ENCODE measurements at regions not wholly inside any gene's neighbourhood (a gene's known extent, or its start where the extent isn't known, plus 50 kb on each side); places are given as distances from the start of the nearest gene placed in this dataset.

DNA sequence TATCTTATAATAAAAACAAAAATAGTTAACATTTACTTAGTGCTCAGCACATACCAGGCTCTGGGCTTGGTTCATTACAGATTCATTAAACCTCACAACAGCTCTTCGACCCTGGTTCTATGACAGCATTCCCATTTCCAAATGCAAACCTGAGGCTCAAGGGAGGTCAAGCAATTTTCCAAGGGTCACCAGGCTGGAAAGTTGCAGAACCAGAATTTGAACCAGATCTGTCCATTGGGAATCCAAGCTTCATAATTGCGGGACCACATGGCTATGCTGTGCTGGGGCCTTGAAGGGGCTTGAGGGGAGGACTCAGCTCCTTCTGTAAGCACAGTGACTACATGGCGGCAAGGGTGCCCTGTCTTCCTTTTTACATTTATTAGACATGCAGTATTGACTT is 197.3 kb upstream of the LNX1 start:
- BruUV-seq (replicated peaks), result no TSS peak
- in situ Hi-C loops (cut with HindIII; ENCODE audit: low pct_unique_long_range_greater_than_20kb, low sequenced_read_pairs) (no loop called here), intact Hi-C loops (cut with micrococcal nuclease; ENCODE audit: unreplicated experiment) (no loop called here)
- Histone ChIP-seq H3K27me3 (ENCODE audit: control insufficient read depth, insufficient read depth, low read length) (no peaks in the 10 kb centered on the region), H3K4me3 (ENCODE audit: low read depth in 2 of 2, low read length in 2 of 2) (no peak overlapping the region), H3K27ac (ENCODE audit: low read length) (no peak overlapping the region), H3K4me1 (ENCODE audit: control insufficient read depth, insufficient read depth, low read length) (no peaks in the 10 kb centered on the region), H3K9me3 (ENCODE audit: control insufficient read depth, insufficient read depth, low read depth, low read length) (no peaks in the 10 kb centered on the region), H3K36me3 (ENCODE audit: control insufficient read depth, insufficient read depth, low read length) (no peaks in the 10 kb centered on the region)
- CTCF ChIA-PET, result no interaction called here
- DNase-seq (ENCODE audit: low read depth, low spot score) (no peak), ATAC-seq (no peak)
- TF ChIP-seq SIN3A (IDR thresholded peaks at IDR 0.05; ENCODE audit: borderline replicate concordance, insufficient read depth, low read depth, low read length) (no peak), POLR2AphosphoS5 (IDR thresholded peaks at IDR 0.05; ENCODE audit: low read depth, low read length) (no peak), REST (IDR thresholded peaks at IDR 0.05; ENCODE audit: insufficient read depth in 1 of 2, low read depth in 2 of 2, low read length in 1 of 2) (no peak), TCF7L2 (IDR thresholded peaks at IDR 0.05; ENCODE audit: low read depth, low read length) (no peak)
- TF ChIP-seq, protein P1, sequence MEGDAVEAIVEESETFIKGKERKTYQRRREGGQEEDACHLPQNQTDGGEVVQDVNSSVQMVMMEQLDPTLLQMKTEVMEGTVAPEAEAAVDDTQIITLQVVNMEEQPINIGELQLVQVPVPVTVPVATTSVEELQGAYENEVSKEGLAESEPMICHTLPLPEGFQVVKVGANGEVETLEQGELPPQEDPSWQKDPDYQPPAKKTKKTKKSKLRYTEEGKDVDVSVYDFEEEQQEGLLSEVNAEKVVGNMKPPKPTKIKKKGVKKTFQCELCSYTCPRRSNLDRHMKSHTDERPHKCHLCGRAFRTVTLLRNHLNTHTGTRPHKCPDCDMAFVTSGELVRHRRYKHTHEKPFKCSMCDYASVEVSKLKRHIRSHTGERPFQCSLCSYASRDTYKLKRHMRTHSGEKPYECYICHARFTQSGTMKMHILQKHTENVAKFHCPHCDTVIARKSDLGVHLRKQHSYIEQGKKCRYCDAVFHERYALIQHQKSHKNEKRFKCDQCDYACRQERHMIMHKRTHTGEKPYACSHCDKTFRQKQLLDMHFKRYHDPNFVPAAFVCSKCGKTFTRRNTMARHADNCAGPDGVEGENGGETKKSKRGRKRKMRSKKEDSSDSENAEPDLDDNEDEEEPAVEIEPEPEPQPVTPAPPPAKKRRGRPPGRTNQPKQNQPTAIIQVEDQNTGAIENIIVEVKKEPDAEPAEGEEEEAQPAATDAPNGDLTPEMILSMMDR (IDR thresholded peaks at IDR 0.05), result no peak
- POLR2A ChIA-PET, result no interaction called here

DNA sequence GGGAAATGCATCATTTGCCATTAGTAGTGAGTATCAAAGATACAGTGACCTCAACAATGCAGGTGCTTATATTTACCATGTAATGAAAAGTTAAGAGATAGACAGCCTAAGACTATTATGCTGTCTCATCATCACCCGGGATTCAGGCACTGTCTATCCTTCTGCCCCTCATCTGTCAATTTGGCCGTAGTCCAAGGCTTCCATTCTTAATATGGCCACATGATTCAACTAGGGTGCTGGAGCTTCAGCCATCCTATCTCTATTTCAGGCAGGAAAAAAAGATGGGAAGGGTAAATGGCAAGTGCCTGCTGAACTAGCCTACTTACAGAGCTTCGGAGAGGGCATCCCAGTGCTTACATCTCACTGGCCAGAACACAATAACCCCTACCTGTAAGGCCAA is 196.7 kb upstream of the LNX1 start:
- CTCF ChIA-PET, result no interaction called here
- Histone ChIP-seq H3K4me3 (ENCODE audit: low read depth in 2 of 2, low read length in 2 of 2) (no peak overlapping the region), H3K9me3 (ENCODE audit: control insufficient read depth, insufficient read depth, low read depth, low read length) (no peaks in the 10 kb centered on the region), H3K4me1 (ENCODE audit: control insufficient read depth, insufficient read depth, low read length) (no peaks in the 10 kb centered on the region), H3K27me3 (ENCODE audit: control insufficient read depth, insufficient read depth, low read length) (no peaks in the 10 kb centered on the region), H3K36me3 (ENCODE audit: control insufficient read depth, insufficient read depth, low read length) (no peaks in the 10 kb centered on the region), H3K27ac (ENCODE audit: low read length) (no peak overlapping the region)
- in situ Hi-C loops (cut with HindIII; ENCODE audit: low pct_unique_long_range_greater_than_20kb, low sequenced_read_pairs) (no loop called here), intact Hi-C loops (cut with micrococcal nuclease; ENCODE audit: unreplicated experiment) (no loop called here)
- BruUV-seq (replicated peaks), result no TSS peak
- DNase-seq (ENCODE audit: low read depth, low spot score) (no peak), ATAC-seq (no peak)
- TF ChIP-seq SIN3A (IDR thresholded peaks at IDR 0.05; ENCODE audit: borderline replicate concordance, insufficient read depth, low read depth, low read length), result no peak
- TF ChIP-seq TCF7L2 (IDR thresholded peaks at IDR 0.05; ENCODE audit: low read depth, low read length), result no peak
- no peak for TF ChIP-seq POLR2AphosphoS5 (IDR thresholded peaks at IDR 0.05; ENCODE audit: low read depth, low read length)
- TF ChIP-seq, protein P1 (IDR thresholded peaks at IDR 0.05), result no peak
- no peak for TF ChIP-seq REST (IDR thresholded peaks at IDR 0.05; ENCODE audit: insufficient read depth in 1 of 2, low read depth in 2 of 2, low read length in 1 of 2)
- POLR2A ChIA-PET, result no interaction called here

Measured in Panc1 (cell line).